Endothelial cell of umbilical vein (primary cell): ENCODE measurements at regions not wholly inside any gene's neighbourhood (a gene's known extent, or its start where the extent isn't known, plus 50 kb on each side); places are given as distances from the start of the nearest gene placed in this dataset.

Experiments used
- BruUV-seq: library from RNA; stranded (reverse); fragments of 400-500 nt; replicated peaks from 2 replicates; lab custom pipeline; 2021; lab: Mats Ljungman, UMichigan
- CTCF ChIA-PET: fragments of 300-600, 350-600 bp; sonication (Branson Sonifier 250); formaldehyde crosslinking; loops from one replicate; lab custom pipeline; 2021; ENCODE audit warnings: antibody characterized with exemption, inconsistent platforms; lab: Charles Lee
- POLR2A ChIA-PET: fragments of 300-600, 350-600 bp; sonication (Branson Sonifier 250); formaldehyde crosslinking; loops from one replicate; lab custom pipeline; 2021; ENCODE audit warnings: antibody characterized with exemption, inconsistent platforms; lab: Charles Lee
- DNase-seq: peaks from one replicate; pipeline ENCODE4 v3.0.0-alpha.2; 2011; ENCODE audit warnings: low read depth, low spot score
- FAIRE-seq: peaks from 2 replicates; lab custom pipeline; 2011; peaks lifted over from hg19 to GRCh38; lab: Jason Lieb, UNC
- H2AFZ ChIP-seq: 2 replicates; pipeline ENCODE4 v1.6.0; 2012; ENCODE audit warnings: low read depth, low read length, control low read depth, inconsistent platforms
- H3K27ac ChIP-seq: 2 replicates; pipeline ENCODE4 v1.5.1; 2011; ENCODE audit warnings: low read depth, mild to moderate bottlenecking, control low read depth, low read length, moderate library complexity; ENCODE audit not compliant: insufficient read depth
- H3K27me3 ChIP-seq, 2 experiments: 2 replicates each; pipeline versions ENCODE4 v1.6.0 to v1.6.1; 2011; ENCODE audit warnings: low read length in 2 of 2, mixed read lengths in 1 of 2; ENCODE audit not compliant: control insufficient read depth in 2 of 2, insufficient read depth in 2 of 2
- H3K36me3 ChIP-seq, 2 experiments: 2 replicates in 1 of 2; 3 replicates in 1 of 2; pipeline ENCODE4 v1.5.1; 2011; ENCODE audit warnings: low read length in 2 of 2, mild to moderate bottlenecking in 1 of 2, moderate library complexity in 1 of 2; ENCODE audit not compliant: control insufficient read depth in 2 of 2, insufficient read depth in 2 of 2; ENCODE audit errors: extremely low read depth in 1 of 2
- H3K4me1 ChIP-seq: 3 replicates; pipeline ENCODE4 v1.5.1; 2011; ENCODE audit warnings: mild to moderate bottlenecking, low read length; ENCODE audit not compliant: control insufficient read depth, insufficient read depth; ENCODE audit errors: extremely low read depth
- H3K4me2 ChIP-seq: 2 replicates; pipeline ENCODE4 v1.6.1; 2011; ENCODE audit warnings: low read length, control low read depth, mixed read lengths; ENCODE audit not compliant: insufficient read depth
- H3K4me3 ChIP-seq, 3 experiments: fragments of 200-600 bp in 1 of 3; sonication (generic), shearing (Covaris generic) in 1 of 3; replicated peaks in 1 of 3; 2 replicates each; pipeline ENCODE4 v1.5.1; 2011 to 2016; ENCODE audit warnings: control low read depth in 3 of 3, low read length in 3 of 3, mild to moderate bottlenecking in 2 of 3, inconsistent platforms in 1 of 3, low read depth in 1 of 3, moderate library complexity in 1 of 3; ENCODE audit not compliant: insufficient read depth in 1 of 3
- H3K79me2 ChIP-seq: 2 replicates; pipeline ENCODE4 v1.6.0; 2012; ENCODE audit warnings: low read length, inconsistent platforms; ENCODE audit not compliant: control insufficient read depth, insufficient read depth
- H3K9ac ChIP-seq: replicated peaks from 2 replicates; pipeline ENCODE3; 2011; ENCODE audit warnings: low read length, control low read depth; ENCODE audit not compliant: insufficient read depth; ENCODE audit errors: extremely low read depth
- H3K9me1 ChIP-seq: replicated peaks from 3 replicates; pipeline ENCODE4 v1.6.0; 2011; ENCODE audit warnings: mild to moderate bottlenecking, low read length; ENCODE audit not compliant: control insufficient read depth, insufficient read depth; ENCODE audit errors: extremely low read depth
- H3K9me3 ChIP-seq: replicated peaks from 2 replicates; pipeline ENCODE4 v1.5.1; 2012; ENCODE audit warnings: low read length, inconsistent platforms; ENCODE audit not compliant: control insufficient read depth, insufficient read depth
- H4K20me1 ChIP-seq: replicated peaks from 2 replicates; pipeline ENCODE3; 2011; ENCODE audit warnings: mild to moderate bottlenecking, low read length; ENCODE audit not compliant: control insufficient read depth, insufficient read depth; ENCODE audit errors: extremely low read depth
- EZH2 ChIP-seq: IDR thresholded peaks from 2 replicates; pipeline ENCODE4 v1.6.1; 2012; ENCODE audit warnings: borderline replicate concordance, low read depth, mild to moderate bottlenecking, moderate library complexity, low read length, inconsistent platforms; ENCODE audit not compliant: severe bottlenecking
- GATA2 ChIP-seq: IDR thresholded peaks from 2 replicates; pipeline ENCODE4 v1.7.0; 2011; ENCODE audit warnings: low read depth, mild to moderate bottlenecking, moderate library complexity, mixed read lengths, low read length; ENCODE audit not compliant: insufficient read length, insufficient read depth
- JUN ChIP-seq: IDR thresholded peaks from 2 replicates; pipeline ENCODE4 v1.6.1; 2011; ENCODE audit warnings: borderline replicate concordance, low read depth; ENCODE audit not compliant: insufficient read length, insufficient read depth
- MYC ChIP-seq: IDR thresholded peaks from one replicate; pipeline ENCODE4 v1.6.1; 2011; ENCODE audit warnings: mild to moderate bottlenecking, low read depth, low read length
- POLR2A ChIP-seq: IDR thresholded peaks from 2 replicates; pipeline ENCODE4 v1.6.1; 2012; ENCODE audit warnings: low read depth, mild to moderate bottlenecking, control low read depth, low read length
- dilution Hi-C: fragments of 300-500 bp; cut with MboI; formaldehyde crosslinking; loops from one replicate; pipeline ENCODE4 v1.15.0; 2019; ENCODE audit warnings: low sequenced_read_pairs; ENCODE audit not compliant: extremely low pct_ligation_motif_present
- intact Hi-C: fragments of 100-400 bp; cut with micrococcal nuclease; formaldehyde crosslinking; loops from one replicate; pipeline ENCODE4 v1.10.0; 2022
- TF ChIP-seq, protein P1 (sequence below), 2 donors: IDR thresholded peaks; 1 replicate in 1 of 2; 2 replicates in 1 of 2; pipeline ENCODE4 v1.5.1; 2011; ENCODE audit warnings: low read length in 2 of 2, mild to moderate bottlenecking in 2 of 2, moderate library complexity in 2 of 2, control low read depth in 1 of 2, inconsistent platforms in 1 of 2, low read depth in 1 of 2; ENCODE audit not compliant: insufficient read depth in 1 of 2; ENCODE audit errors: extremely low read depth in 1 of 2

- dilution Hi-C loops = no loop called here
- H3K4me3 ChIP-seq = no peak overlapping the region
- intact Hi-C loops = no loop called here
- no peak for FAIRE-seq
- no peak overlapping the region for H3K9ac ChIP-seq
- no peaks in the 10 kb centered on the region for H3K36me3 ChIP-seq
- peak; percentile 64 for DNase-seq
- H3K4me2 ChIP-seq = no peak overlapping the region
- no peaks in the 10 kb centered on the region for H4K20me1 ChIP-seq
- BruUV-seq = no TSS peak
- H3K9me3 ChIP-seq = no peaks in the 10 kb centered on the region
- no peak for TF ChIP-seq POLR2A
- no peak for TF ChIP-seq MYC
- TF ChIP-seq GATA2 = no peak
- TF ChIP-seq JUN = no peak
- TF ChIP-seq, protein P1, sequence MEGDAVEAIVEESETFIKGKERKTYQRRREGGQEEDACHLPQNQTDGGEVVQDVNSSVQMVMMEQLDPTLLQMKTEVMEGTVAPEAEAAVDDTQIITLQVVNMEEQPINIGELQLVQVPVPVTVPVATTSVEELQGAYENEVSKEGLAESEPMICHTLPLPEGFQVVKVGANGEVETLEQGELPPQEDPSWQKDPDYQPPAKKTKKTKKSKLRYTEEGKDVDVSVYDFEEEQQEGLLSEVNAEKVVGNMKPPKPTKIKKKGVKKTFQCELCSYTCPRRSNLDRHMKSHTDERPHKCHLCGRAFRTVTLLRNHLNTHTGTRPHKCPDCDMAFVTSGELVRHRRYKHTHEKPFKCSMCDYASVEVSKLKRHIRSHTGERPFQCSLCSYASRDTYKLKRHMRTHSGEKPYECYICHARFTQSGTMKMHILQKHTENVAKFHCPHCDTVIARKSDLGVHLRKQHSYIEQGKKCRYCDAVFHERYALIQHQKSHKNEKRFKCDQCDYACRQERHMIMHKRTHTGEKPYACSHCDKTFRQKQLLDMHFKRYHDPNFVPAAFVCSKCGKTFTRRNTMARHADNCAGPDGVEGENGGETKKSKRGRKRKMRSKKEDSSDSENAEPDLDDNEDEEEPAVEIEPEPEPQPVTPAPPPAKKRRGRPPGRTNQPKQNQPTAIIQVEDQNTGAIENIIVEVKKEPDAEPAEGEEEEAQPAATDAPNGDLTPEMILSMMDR (IDR thresholded peaks at IDR 0.05; ENCODE audit: extremely low read depth in 1 of 2, insufficient read depth in 1 of 2, low read depth in 1 of 2, low read length in 2 of 2) = no peak
- no peaks in the 10 kb centered on the region for H3K4me1 ChIP-seq
- POLR2A ChIA-PET = no interaction called here
- H2AFZ ChIP-seq = no peak overlapping the region
- no peak overlapping the region for H3K27ac ChIP-seq
- CTCF ChIA-PET = no interaction called here
- H3K79me2 ChIP-seq = no peaks in the 10 kb centered on the region
- no peaks in the 10 kb centered on the region for H3K27me3 ChIP-seq
- no peaks in the 10 kb centered on the region for H3K9me1 ChIP-seq
These were observed 131.9 kb upstream of the FNDC3A start for GRCh38 chr13:48843630-48844380.

DNA sequence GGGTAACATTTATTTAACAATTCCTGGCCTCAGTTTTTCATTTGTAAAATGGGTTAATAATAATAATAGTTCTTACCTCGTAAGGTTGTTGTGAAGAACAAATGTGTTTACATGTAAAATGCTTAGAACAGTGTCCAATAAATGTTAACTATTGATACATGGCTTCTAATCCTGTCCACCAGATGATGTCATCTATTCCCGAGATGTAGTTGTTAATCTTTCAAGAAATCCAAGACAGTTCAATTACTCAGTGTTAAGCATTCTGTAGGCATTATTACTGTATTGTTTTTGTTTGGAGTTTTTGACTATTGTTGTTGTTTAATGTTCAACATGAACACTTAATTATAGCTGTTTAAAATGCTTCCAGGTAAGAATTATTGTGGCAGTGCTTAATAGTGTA, 131.0 kb upstream of the FNDC3A start:
- H2AFZ ChIP-seq = no peak overlapping the region
- no peak for FAIRE-seq
- H3K27ac ChIP-seq = no peak overlapping the region
- no peaks in the 10 kb centered on the region for H3K36me3 ChIP-seq
- no peaks in the 10 kb centered on the region for H3K9me1 ChIP-seq
- no peak overlapping the region for H3K4me2 ChIP-seq
- TF ChIP-seq MYC (no peak), EZH2 (no peak), GATA2 (no peak)
- TF ChIP-seq, protein P1 (IDR thresholded peaks at IDR 0.05; ENCODE audit: extremely low read depth in 1 of 2, insufficient read depth in 1 of 2, low read depth in 1 of 2, low read length in 2 of 2) = no peak
- no peaks in the 10 kb centered on the region for H3K9me3 ChIP-seq
- no peak overlapping the region for H3K4me3 ChIP-seq
- no peaks in the 10 kb centered on the region for H3K27me3 ChIP-seq
- no peak overlapping the region for H3K9ac ChIP-seq
- dilution Hi-C loops = no loop called here
- intact Hi-C loops = no loop called here
- no TSS peak for BruUV-seq
- no peak for DNase-seq
- H3K79me2 ChIP-seq = no peaks in the 10 kb centered on the region
- no peaks in the 10 kb centered on the region for H4K20me1 ChIP-seq
- ChIA-PET POLR2A (no interaction called here), CTCF (no interaction called here)
- no peaks in the 10 kb centered on the region for H3K4me1 ChIP-seq
